ENCODE measurements at regions not wholly inside any gene's neighbourhood (a gene's known extent, or its start where the extent isn't known, plus 50 kb on each side); places are given as distances from the start of the nearest gene placed in this dataset.

- no peak for DNase-seq
These were observed 228.8 kb downstream of the ETAA1 start for GRCh38 chr2:67625690-67626475.

DNA sequence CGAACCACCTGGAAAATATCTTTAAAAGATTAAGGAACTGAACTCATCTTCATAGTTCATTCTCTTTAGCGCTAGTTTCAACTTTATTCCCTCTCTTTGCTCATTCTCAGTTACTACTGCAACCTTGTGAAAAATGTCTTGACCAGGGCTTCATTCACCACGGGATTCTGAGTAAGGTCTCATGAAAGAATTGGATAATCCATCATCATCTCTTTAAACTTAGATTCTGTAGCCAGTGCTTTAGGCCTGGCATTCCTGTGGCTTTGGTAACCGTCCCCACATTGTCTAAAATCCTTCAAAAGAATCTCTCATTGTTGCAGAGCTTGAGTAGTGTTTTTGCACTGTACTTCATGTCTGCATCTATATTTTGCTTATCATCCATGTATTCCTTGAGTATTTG is 229.5 kb downstream of the ETAA1 start:
- no peak for DNase-seq

DNA sequence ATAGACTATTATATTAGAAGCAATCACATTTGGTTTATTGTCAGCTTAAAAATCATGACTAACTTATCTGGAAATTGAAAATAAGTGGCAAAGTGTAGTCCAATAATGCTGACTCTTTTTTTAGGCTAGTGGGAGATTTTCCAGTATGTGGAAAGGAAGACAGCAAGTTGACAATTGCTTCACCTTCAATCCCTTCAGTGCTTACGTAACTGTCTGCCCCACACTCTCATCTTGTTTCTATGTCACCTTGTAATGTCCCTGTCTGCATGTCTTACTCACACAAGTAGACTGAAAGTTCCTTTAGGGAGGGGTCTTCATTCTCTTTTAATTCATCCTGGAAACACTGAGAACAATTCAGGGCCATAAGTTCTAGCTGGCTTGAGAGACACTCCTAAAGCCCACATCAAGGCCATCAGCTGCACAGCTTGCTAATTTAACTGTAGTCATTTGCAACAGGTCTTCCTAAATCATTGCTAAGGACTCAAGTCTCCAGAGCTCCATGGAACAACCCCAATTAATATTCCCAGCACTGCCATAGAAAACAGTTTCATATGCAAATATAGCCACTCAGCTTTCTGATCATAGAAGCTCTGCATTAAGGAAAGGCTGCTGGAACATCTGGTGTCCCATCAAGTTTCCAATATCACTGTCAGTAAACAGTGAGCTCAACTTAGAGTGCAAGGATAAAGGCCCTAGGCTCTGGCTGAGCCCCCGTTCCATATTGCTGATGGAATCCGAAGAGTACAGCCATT is 230.5 kb downstream of the ETAA1 start:
- no peak for DNase-seq

- no peak for DNase-seq
These were observed 231.8 kb downstream of the ETAA1 start for GRCh38 chr2:67628892-67629291.

DNA sequence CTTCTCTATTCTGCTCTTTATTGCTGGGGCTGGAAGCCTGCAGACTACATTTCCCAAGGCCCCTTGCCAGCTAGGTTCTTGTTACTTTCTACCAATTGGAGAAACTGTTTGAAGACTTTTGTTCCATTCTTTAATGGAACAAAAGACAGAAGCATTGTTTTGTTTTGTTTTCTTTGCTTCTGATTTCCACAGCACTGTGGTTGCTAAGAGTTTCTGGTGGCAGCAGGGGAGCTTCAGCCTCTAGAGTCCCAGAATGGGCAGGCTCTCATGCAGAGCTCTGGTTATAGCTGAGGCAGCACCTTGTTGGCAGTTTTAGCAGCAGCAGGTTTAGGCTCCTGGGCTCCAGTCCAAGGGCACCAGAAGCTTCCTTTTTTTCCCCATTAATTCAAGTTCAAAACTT is 234.3 kb downstream of the ETAA1 start:
- DNase-seq, result no peak

GRCh38 chr2:67633212-67633856 is 236.2 kb downstream of the ETAA1 start:
- DNase-seq, result no peak

DNA sequence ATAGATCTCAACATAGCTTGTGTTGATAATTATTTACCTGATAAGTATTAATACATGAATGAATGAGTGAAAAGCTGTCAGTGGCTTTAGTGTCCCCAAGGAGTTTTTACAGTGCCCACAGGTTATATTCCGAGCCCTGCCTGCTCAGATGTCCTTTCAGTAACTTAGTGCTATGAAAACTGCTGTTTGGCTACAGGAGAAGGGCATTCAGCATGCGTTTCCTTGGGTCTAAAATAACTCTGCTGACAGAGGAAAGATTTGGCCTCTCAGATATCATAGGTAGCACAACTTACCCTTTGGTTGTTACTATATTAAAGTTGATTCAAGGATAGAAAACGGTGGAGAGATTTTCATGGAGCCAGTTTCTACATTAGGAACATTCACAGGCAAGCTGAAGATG is 241.0 kb downstream of the ETAA1 start:
- DNase-seq, result no peak

DNA sequence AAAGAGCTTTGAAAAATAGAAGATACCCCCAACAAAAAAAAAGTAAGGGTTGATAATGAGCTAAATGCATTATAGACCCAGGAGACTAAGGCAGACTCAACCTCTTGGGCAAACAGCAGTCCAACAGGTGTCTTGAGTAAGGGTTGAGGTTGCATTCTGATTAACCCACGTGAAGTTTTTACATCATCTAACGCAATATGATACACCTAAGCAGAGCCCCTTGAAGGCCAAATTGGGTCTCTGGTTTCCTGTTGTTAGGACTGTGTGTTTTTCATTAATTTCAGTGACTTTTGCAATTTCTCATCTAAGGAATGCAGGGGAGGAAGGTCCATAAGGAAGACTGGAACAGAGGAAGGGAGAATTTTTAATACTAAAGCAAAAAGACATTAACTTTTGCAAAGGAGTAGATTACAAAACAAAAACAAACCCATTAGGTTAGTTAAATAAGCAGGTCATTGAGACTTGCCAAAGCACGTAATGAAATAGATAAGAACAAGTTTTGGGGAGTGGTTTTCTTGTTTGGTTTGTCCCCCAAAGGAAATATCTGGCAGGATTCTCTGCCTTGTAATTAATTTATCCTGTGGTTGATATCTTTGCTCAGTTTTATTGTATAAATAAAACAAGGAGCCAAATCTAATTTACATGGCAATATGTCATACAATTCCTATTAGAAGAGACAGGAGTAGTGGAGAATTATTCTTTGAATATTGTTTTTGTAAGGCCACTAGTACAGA is 244.3 kb downstream of the ETAA1 start:
- no peak for DNase-seq

DNA sequence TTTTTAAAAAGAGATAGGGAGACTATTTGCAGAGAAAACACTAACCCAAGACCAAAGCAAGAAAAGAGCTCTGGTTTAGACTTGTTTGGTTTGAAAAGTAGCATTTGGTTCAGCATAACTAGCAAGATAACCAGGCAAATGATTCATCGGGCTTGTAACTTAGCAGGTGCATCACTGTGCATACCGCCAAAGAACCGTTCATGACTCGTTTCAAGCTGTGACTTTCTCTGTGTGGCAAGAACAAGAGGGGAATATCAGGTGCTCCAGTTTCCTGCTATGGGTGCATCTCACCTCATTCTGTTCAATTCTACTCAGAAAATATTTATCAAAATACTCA is 244.9 kb downstream of the ETAA1 start:
- DNase-seq, result no peak

GRCh38 chr2:67642961-67643360 is 245.8 kb downstream of the ETAA1 start:
- DNase-seq, result no peak

DNA sequence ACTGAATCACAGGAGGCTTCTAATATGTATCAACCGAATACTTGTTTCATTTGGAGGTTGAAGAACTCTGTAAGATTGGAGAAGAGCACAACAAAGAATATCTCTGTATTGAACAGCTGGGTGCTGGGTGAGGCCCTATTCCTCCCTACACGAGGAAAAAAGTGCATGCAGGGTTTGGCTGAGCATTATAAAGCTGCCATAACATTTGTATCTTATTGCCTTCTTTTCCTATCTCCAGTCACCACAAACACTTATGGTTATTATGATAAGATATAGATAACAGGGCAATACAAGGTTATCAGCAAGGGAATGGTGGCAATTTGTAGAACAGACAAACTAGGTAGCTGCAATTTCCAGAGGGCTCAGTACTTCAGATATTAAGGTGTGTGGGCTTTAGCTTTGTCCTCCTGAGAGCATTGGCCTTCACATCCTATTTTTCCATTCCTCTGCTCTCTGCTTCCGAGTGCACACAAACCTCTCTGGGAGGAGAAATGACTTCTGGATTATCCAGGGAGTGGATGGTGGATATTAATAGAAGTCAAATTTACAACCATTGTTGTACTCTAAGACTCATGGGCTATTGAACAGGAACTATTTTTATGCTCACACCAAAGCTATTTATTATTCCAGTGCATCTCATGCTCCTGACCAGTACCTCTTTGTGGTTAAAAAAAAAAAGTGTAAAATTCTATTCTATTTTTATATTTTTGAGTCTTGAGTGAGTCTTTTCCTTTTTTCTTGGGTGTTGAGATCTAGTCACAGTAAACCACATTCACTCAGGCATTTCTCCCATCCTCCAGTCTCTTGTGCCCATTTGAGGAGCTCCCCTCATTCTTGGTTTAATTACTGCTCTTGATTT is 248.4 kb downstream of the ETAA1 start:
- DNase-seq, result no peak

- DNase-seq, result no peak
These were observed 249.7 kb downstream of the ETAA1 start for GRCh38 chr2:67646714-67647333.

- DNase-seq, result no peak
These were observed 252.5 kb downstream of the ETAA1 start for GRCh38 chr2:67649331-67650261.

- peak; percentile 74 for DNase-seq
These were observed 253.4 kb downstream of the ETAA1 start for GRCh38 chr2:67650291-67651133.

GRCh38 chr2:67651565-67651964 is 254.4 kb downstream of the ETAA1 start:
- no peak for DNase-seq

- no peak for DNase-seq
These were observed 255.5 kb downstream of the ETAA1 start for GRCh38 chr2:67652679-67653078.

DNA sequence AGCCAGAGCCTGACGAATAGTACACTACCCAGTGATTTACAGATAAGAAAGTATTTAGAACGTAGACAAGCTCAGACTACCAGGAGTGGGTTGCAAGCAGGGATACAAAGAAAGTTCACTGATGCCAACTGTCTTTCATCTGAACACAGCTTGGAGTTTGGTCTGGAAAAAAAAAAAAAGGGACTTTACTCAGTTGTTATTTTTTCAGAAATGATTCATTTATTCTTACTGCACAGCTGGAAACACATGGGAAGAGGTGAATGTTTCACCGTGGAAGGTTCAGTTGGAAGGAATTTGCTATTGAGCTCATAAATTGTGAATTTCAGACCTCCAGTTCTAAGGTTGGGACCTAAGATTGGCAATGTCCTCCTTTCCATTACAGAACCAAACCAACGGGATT is 259.7 kb downstream of the ETAA1 start:
- no peak for DNase-seq

DNA sequence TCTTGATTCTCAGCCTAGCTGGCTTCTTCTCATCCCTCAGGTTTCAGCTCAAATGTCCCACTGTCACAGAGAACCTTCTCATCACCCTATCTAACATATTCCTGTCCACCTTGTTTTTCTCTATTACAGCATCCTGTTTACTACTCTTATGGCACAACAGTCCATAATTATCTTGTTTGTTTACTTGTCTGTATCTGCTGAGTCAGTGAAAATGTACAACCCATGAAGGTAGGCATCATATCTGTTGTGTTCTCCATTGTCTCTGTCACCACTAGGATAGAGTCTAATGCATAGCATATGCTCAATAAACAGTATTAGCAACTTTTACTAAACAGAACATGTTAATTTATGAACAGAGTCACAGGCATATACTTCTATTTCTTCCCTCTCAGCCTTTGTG is 261.7 kb downstream of the ETAA1 start:
- no peak for DNase-seq

DNA sequence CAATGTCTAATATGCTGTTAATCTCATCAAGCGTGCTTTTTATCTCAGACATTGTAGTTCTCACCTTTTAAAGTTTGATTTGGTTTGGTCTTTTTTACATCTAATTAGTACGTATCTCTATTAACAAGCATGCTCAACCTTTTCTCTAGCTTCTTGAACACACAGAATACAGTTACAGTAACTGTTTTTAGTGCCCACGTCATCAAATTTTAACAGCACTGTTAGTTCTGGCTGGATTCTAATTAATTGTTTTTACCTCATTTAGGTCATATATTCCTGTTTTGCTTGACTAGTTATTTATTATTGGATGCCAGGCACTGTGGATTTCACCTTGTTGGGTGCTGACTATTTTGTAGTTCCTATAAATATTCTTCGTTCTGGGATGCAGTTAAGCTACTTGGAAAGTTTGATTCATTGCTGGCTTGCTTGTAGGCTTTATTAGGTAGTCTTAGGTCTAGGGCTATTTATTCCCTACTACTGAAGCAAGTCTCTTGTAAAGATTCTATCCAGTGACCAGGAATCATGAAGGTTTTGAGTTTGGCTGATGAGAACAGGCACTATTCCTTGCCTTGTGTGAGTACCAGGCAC is 263.0 kb downstream of the ETAA1 start:
- DNase-seq, result no peak
